PC-3 (cell line): ENCODE measurements at regions not wholly inside any gene's neighbourhood (a gene's known extent, or its start where the extent isn't known, plus 50 kb on each side); places are given as distances from the start of the nearest gene placed in this dataset.

ENCODE experiments used
- ATAC-seq: fragments of 200-7000 bp; cut with Tn5 transposase; 2 replicates; pipeline ENCODE4 v1.9.1; 2020; ENCODE audit warnings: mild to moderate bottlenecking, moderate library complexity
- BruUV-seq: library from RNA; stranded (reverse); fragments of 400-500 nt; replicated peaks from 2 replicates; lab custom pipeline; 2021; lab: Mats Ljungman, UMichigan
- CTCF ChIA-PET: fragments of 300-600 bp; sonication (Branson Sonifier 250); formaldehyde crosslinking; loops from one replicate; lab custom pipeline; 2022; ENCODE audit warnings: antibody characterized with exemption; lab: Charles Lee
- POLR2A ChIA-PET: fragments of 300-600 bp; sonication (Branson Sonifier 250); formaldehyde crosslinking; loops from one replicate; lab custom pipeline; 2022; ENCODE audit warnings: antibody characterized with exemption; ENCODE audit not compliant: unreplicated experiment; lab: Charles Lee
- DNase-seq: peaks from one replicate; pipeline ENCODE4 v3.0.0-alpha.2; 2015
- H2AFZ ChIP-seq: fragments of 300-600 bp; sonication (generic); 2 replicates; pipeline ENCODE4 v1.6.0; 2016; ENCODE audit warnings: antibody characterized with exemption, low read length
- H3F3A ChIP-seq: fragments of 300-600 bp; sonication (generic); one replicate; pipeline ENCODE4 v1.6.0; 2017; ENCODE audit warnings: antibody characterized with exemption, low read length, control low read depth, mild to moderate bottlenecking; ENCODE audit not compliant: unreplicated experiment
- H3K27ac ChIP-seq: fragments of 300-600 bp; sonication (generic); 2 replicates; pipeline ENCODE4 v1.5.1; 2016; ENCODE audit warnings: mild to moderate bottlenecking, low read length
- H3K27me3 ChIP-seq: fragments of 300-600 bp; sonication (generic); 2 replicates; pipeline ENCODE4 v1.6.1; 2016; ENCODE audit warnings: low read length, mixed read lengths
- H3K36me3 ChIP-seq: fragments of 300-600 bp; sonication (generic); 2 replicates; pipeline ENCODE4 v1.6.1; 2016; ENCODE audit warnings: low read depth, mixed run types, low read length, mixed read lengths
- H3K4me1 ChIP-seq: fragments of 300-600 bp; sonication (generic); 2 replicates; pipeline ENCODE4 v1.5.1; 2016; ENCODE audit warnings: low read length; ENCODE audit not compliant: insufficient read depth
- H3K4me2 ChIP-seq: fragments of 300-600 bp; sonication (generic); 2 replicates; pipeline ENCODE4 v1.6.0; 2016; ENCODE audit warnings: low read length
- H3K4me3 ChIP-seq: fragments of 300-600 bp; sonication (generic); 2 replicates; pipeline ENCODE4 v1.5.1; 2016; ENCODE audit warnings: mild to moderate bottlenecking, low read length, mixed read lengths
- H3K79me2 ChIP-seq: fragments of 300-600 bp; sonication (generic); 2 replicates; pipeline ENCODE4 v1.6.1; 2017; ENCODE audit warnings: low read length, mixed read lengths
- H3K9ac ChIP-seq: fragments of 300-600 bp; sonication (generic); 2 replicates; pipeline ENCODE4 v1.6.0; 2016; ENCODE audit warnings: mild to moderate bottlenecking, low read length
- H3K9me2 ChIP-seq: fragments of 300-600 bp; sonication (generic); replicated peaks from 2 replicates; pipeline ENCODE4 v1.6.1; 2016; ENCODE audit warnings: mixed run types, low read length, mixed read lengths
- H3K9me3 ChIP-seq: fragments of 300-600 bp; sonication (generic); 2 replicates; pipeline ENCODE4 v1.6.1; 2016; ENCODE audit warnings: low read length, mixed read lengths
- H4K20me1 ChIP-seq: fragments of 300-600 bp; sonication (generic); 2 replicates; pipeline ENCODE4 v1.6.1; 2016; ENCODE audit warnings: low read length, mixed read lengths
- CTCF ChIP-seq: fragments of 300-600 bp; sonication (generic); conservative IDR thresholded peaks from 2 replicates; pipeline ENCODE4 v1.5.1; 2017; ENCODE audit warnings: antibody characterized with exemption, low read depth, mild to moderate bottlenecking, low read length
- EZH2 ChIP-seq: fragments of 300-600 bp; sonication (generic); IDR thresholded peaks from one replicate; pipeline ENCODE4 v1.6.1; 2017; ENCODE audit warnings: antibody characterized with exemption, mild to moderate bottlenecking, low read length; ENCODE audit not compliant: unreplicated experiment
- EZH2phosphoT487 ChIP-seq: fragments of 300-600 bp; sonication (generic); IDR thresholded peaks from 2 replicates; pipeline ENCODE4 v1.6.1; 2018; ENCODE audit warnings: mild to moderate bottlenecking, antibody characterized with exemption, low read length, borderline replicate concordance
- intact Hi-C: fragments of 100-400 bp; cut with micrococcal nuclease; formaldehyde crosslinking; loops from 2 replicates; pipeline ENCODE4 v1.9.0; 2023

GRCh38 chr15:93553167-93553935, 464.3 kb upstream of the RGMA start:
- Histone ChIP-seq H3K9me2 (no peaks in the 10 kb centered on the region), H3K27me3 (no peaks in the 10 kb centered on the region), H4K20me1 (no peaks in the 10 kb centered on the region), H3K9me3 (no peaks in the 10 kb centered on the region), H3K9ac (no peak overlapping the region), H3K4me2 (no peak overlapping the region), H3K79me2 (no peaks in the 10 kb centered on the region), H3K36me3 (no peaks in the 10 kb centered on the region), H2AFZ (no peak overlapping the region), H3K4me1 (no peaks in the 10 kb centered on the region), H3K4me3 (no peak overlapping the region), H3F3A (no peaks in the 10 kb centered on the region), H3K27ac (no peak overlapping the region)
- DNase-seq, result no peak
- intact Hi-C loops, result no loop called here
- ChIA-PET CTCF (no interaction called here), POLR2A (no interaction called here)
- TF ChIP-seq CTCF, result no peak
- no peak for TF ChIP-seq EZH2phosphoT487
- TF ChIP-seq EZH2, result no peak
- BruUV-seq, result no TSS peak
- ATAC-seq, result no peak

- no peak overlapping the region for H3K9ac ChIP-seq
- H3K79me2 ChIP-seq, result no peaks in the 10 kb centered on the region
- H4K20me1 ChIP-seq, result no peaks in the 10 kb centered on the region
- no peak overlapping the region for H3K4me2 ChIP-seq
- no peaks in the 10 kb centered on the region for H3K9me3 ChIP-seq
- no peaks in the 10 kb centered on the region for H3F3A ChIP-seq
- DNase-seq (no peak), ATAC-seq (no peak)
- H3K27me3 ChIP-seq, result no peaks in the 10 kb centered on the region
- H3K4me3 ChIP-seq, result no peak overlapping the region
- no peaks in the 10 kb centered on the region for H3K9me2 ChIP-seq
- POLR2A ChIA-PET, result no interaction called here
- no peaks in the 10 kb centered on the region for H3K4me1 ChIP-seq
- CTCF ChIA-PET, result no interaction called here
- no peak overlapping the region for H3K27ac ChIP-seq
- no peaks in the 10 kb centered on the region for H3K36me3 ChIP-seq
- H2AFZ ChIP-seq, result no peak overlapping the region
- BruUV-seq, result no TSS peak
- no peak for TF ChIP-seq EZH2phosphoT487
- TF ChIP-seq EZH2, result no peak
- no peak for TF ChIP-seq CTCF
- intact Hi-C loops, result no loop called here
Observed at GRCh38 chr15:93543093-93543492, 454.1 kb upstream of the RGMA start.

DNA sequence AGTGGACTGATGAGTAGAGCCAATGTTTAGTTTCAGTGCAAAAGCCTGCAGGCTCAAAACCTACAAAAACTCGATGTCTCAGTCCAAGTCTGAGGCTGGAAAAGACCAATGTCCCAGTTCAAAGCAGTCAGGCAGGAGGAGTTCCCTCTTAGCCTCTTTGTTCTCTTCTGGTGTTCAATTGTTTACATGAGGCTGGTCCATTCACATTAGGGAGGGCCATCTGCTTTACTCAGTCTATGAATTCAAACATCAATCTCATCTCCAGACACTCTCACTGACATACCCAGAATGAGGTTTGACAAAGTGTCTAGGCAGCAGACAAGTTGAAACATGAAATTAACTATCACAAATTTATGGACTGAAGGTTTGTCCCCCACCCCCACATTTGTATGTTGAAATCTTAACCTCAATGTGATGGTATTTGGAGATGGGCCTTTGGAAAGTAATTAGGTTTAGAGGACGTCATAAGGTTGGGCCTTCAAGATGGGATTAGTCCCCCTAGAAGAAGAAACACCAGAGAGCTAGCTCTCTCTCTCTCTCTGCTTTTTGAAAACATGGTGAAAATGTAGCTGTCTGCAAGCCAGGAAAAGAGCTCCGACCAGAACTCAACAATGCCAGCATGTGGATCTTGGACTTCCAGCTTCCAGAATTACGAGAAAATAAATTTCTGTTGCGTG, 438.5 kb upstream of the RGMA start:
- no peak for ATAC-seq
- CTCF ChIA-PET, result no interaction called here
- DNase-seq, result no peak

More for the DNA sequence above, 438.5 kb upstream of the RGMA start:
- H3K4me2 ChIP-seq, result no peak overlapping the region
- H3K9ac ChIP-seq, result no peak overlapping the region
- no peaks in the 10 kb centered on the region for H3K9me2 ChIP-seq
- H3K27ac ChIP-seq, result no peak overlapping the region
- no peak overlapping the region for H3K4me3 ChIP-seq
- H3K79me2 ChIP-seq, result no peaks in the 10 kb centered on the region
- POLR2A ChIA-PET, result no interaction called here
- H3K4me1 ChIP-seq, result no peaks in the 10 kb centered on the region
- TF ChIP-seq CTCF, result no peak
- no peak for TF ChIP-seq EZH2phosphoT487
- no peak for TF ChIP-seq EZH2
- no peak overlapping the region for H2AFZ ChIP-seq
- H3K27me3 ChIP-seq, result 0 out of 2 replicates have a peak, but pooled peaks cover 10% of the 10 kb centered on the region
- no peaks in the 10 kb centered on the region for H3K9me3 ChIP-seq
- intact Hi-C loops, result loop anchor here (10.0 kb wide), 1 partner anchor 307 kb away; no protein-coding TSS in a partner anchor
- BruUV-seq, result no TSS peak
- H3F3A ChIP-seq, result no peaks in the 10 kb centered on the region
- no peaks in the 10 kb centered on the region for H4K20me1 ChIP-seq
- H3K36me3 ChIP-seq, result no peaks in the 10 kb centered on the region
